ENCODE measurements at regions not wholly inside any gene's neighbourhood (a gene's known extent, or its start where the extent isn't known, plus 50 kb on each side); places are given as distances from the start of the nearest gene placed in this dataset.

DNA sequence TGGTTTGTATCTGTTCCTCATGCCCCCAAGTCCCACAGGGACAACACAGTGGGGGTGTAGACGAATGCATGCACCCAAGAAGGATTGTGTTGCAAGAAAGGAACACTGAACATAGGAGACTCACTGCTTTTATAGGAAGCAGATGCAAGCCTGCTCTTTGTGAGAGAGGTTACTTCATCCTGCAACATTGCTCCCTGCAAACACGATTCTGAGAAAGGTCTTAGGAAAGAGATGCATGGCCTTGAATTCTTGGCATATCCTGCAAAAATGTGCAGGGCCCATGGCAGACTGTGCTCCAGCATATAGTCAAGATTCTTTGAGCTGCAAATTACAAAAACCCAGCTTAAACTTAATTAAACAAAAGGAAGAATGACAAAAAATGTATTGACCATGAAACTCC is 312.2 kb upstream of the MGAT5 start:
- no peak for DNase-seq

DNA sequence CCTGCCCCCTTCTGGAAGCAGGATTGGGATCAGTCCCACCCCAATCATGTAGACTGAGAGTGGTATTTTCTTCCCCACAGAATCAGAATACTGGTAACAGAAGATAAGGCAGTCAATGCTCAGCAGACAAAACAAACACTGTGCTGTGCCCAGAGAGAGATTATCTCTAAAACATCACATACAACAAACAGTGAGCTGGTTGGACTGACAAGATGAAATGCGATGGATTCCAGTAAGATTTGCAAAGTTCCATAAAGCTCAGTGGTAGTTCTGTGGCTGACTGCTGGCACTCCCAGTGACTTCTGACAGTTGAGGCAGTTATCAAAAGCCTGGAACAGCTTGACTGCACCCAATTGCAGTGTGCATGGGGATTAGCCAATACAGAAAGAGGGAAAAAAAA is 311.5 kb upstream of the MGAT5 start:
- H3K4me1 Mint-ChIP-seq (ENCODE audit: low read depth, unreplicated experiment) = peaks cover 6% of the 10 kb centered on the region
- TF ChIP-seq, protein P1, sequence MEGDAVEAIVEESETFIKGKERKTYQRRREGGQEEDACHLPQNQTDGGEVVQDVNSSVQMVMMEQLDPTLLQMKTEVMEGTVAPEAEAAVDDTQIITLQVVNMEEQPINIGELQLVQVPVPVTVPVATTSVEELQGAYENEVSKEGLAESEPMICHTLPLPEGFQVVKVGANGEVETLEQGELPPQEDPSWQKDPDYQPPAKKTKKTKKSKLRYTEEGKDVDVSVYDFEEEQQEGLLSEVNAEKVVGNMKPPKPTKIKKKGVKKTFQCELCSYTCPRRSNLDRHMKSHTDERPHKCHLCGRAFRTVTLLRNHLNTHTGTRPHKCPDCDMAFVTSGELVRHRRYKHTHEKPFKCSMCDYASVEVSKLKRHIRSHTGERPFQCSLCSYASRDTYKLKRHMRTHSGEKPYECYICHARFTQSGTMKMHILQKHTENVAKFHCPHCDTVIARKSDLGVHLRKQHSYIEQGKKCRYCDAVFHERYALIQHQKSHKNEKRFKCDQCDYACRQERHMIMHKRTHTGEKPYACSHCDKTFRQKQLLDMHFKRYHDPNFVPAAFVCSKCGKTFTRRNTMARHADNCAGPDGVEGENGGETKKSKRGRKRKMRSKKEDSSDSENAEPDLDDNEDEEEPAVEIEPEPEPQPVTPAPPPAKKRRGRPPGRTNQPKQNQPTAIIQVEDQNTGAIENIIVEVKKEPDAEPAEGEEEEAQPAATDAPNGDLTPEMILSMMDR (IDR thresholded peaks at IDR 0.05; ENCODE audit: partially characterized antibody, unreplicated experiment) = no peak
- no peak overlapping the region for H3K4me3 Mint-ChIP-seq (ENCODE audit: unreplicated experiment)
- H3K27me3 Mint-ChIP-seq (ENCODE audit: unreplicated experiment) = peaks cover 2% of the 10 kb centered on the region
- no peaks in the 10 kb centered on the region for H3K36me3 Mint-ChIP-seq (ENCODE audit: unreplicated experiment)
- H3K9me3 Mint-ChIP-seq (ENCODE audit: unreplicated experiment) = no peaks in the 10 kb centered on the region
- H3K27ac Mint-ChIP-seq (ENCODE audit: unreplicated experiment) = no peak overlapping the region
- DNase-seq = no peak

More for the DNA sequence above, 312.2 kb upstream of the MGAT5 start:
- Mint-ChIP-seq H3K9me3 (ENCODE audit: unreplicated experiment) (no peaks in the 10 kb centered on the region), H3K4me1 (ENCODE audit: low read depth, unreplicated experiment) (peaks cover 6% of the 10 kb centered on the region), H3K27ac (ENCODE audit: unreplicated experiment) (no peak overlapping the region), H3K36me3 (ENCODE audit: unreplicated experiment) (no peaks in the 10 kb centered on the region), H3K27me3 (ENCODE audit: unreplicated experiment) (peaks cover 2% of the 10 kb centered on the region), H3K4me3 (ENCODE audit: unreplicated experiment) (no peak overlapping the region)
- TF ChIP-seq, protein P1 (IDR thresholded peaks at IDR 0.05; ENCODE audit: partially characterized antibody, unreplicated experiment) = no peak

DNA sequence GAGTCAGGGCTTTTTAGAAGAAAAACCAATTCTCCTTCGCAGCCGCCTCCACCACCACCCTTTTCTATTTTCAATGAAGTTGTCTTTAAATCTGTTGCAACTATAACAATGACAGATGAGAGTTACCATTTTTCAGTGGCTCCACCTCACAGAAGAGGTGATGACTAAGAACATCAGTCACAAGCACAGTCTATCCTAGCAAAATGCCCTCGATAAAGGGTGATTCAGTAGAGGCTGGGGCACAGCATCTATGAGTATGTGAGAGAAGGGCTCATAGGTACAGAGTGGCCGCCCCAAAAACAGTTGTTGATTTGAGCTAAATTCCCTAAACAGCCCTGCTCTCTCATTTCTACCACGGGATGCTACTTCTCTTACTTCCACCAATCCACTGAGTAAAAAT is 310.8 kb upstream of the MGAT5 start:
- H3K27me3 Mint-ChIP-seq (ENCODE audit: unreplicated experiment) = peaks cover 2% of the 10 kb centered on the region
- no peak overlapping the region for H3K4me3 Mint-ChIP-seq (ENCODE audit: unreplicated experiment)
- no peak overlapping the region for H3K27ac Mint-ChIP-seq (ENCODE audit: unreplicated experiment)
- no peak for DNase-seq
- TF ChIP-seq, protein P1 (IDR thresholded peaks at IDR 0.05; ENCODE audit: partially characterized antibody, unreplicated experiment) = no peak
- peaks cover 6% of the 10 kb centered on the region for H3K4me1 Mint-ChIP-seq (ENCODE audit: low read depth, unreplicated experiment)
- H3K9me3 Mint-ChIP-seq (ENCODE audit: unreplicated experiment) = no peaks in the 10 kb centered on the region
- H3K36me3 Mint-ChIP-seq (ENCODE audit: unreplicated experiment) = no peaks in the 10 kb centered on the region

DNA sequence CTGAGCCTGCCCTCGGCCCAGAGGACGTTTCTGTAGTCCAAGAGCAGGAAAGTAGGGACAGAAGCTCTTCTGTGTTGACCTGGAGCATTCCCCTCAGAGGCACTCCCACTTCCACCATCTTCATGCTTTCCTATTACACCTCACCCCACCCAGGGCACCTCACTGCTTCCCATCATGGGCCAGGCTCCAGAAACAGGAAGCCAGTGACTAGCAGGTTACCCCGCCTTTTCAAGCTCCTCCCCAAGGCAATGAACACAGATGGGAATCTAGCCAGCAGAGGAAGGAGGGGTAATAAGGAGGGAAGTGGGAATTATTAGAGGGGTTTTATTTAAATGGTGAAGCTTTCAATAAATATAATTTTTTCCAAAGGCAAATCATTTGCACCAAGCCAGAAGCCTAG is 308.8 kb upstream of the MGAT5 start:
- Mint-ChIP-seq H3K36me3 (ENCODE audit: unreplicated experiment) (no peaks in the 10 kb centered on the region), H3K27me3 (ENCODE audit: unreplicated experiment) (no peaks in the 10 kb centered on the region), H3K4me3 (ENCODE audit: unreplicated experiment) (no peak overlapping the region), H3K9me3 (ENCODE audit: unreplicated experiment) (no peaks in the 10 kb centered on the region), H3K27ac (ENCODE audit: unreplicated experiment) (no peak overlapping the region), H3K4me1 (ENCODE audit: low read depth, unreplicated experiment) (peaks cover 4% of the 10 kb centered on the region)
- DNase-seq = no peak
- TF ChIP-seq, protein P1 (IDR thresholded peaks at IDR 0.05; ENCODE audit: partially characterized antibody, unreplicated experiment) = no peak

DNA sequence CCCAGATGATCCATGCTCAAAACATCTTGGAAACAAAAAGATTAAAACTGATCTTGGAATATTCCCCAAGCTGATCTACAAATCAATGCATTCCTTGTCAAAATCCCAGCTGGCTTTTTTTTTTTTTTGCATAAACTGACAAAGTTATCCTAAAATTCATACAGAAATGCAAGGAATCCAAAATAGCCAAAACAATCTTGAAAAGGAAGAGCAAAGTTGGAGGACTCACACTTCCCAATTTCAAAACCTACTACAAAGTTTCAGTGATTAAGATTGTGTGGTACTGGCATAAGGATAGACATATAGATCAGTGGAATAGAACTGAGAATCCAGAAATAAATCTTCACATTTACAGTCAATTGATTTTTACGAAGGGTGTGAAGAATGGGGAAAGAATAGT is 306.8 kb upstream of the MGAT5 start:
- TF ChIP-seq, protein P1 (IDR thresholded peaks at IDR 0.05; ENCODE audit: partially characterized antibody, unreplicated experiment) = no peak

More for the DNA sequence above, 306.8 kb upstream of the MGAT5 start:
- Mint-ChIP-seq H3K36me3 (ENCODE audit: unreplicated experiment) (no peaks in the 10 kb centered on the region), H3K9me3 (ENCODE audit: unreplicated experiment) (no peaks in the 10 kb centered on the region), H3K27ac (ENCODE audit: unreplicated experiment) (no peak overlapping the region), H3K4me1 (ENCODE audit: low read depth, unreplicated experiment) (peaks cover under 1% of the 10 kb centered on the region), H3K27me3 (ENCODE audit: unreplicated experiment) (no peaks in the 10 kb centered on the region), H3K4me3 (ENCODE audit: unreplicated experiment) (no peak overlapping the region)
- no peak for DNase-seq

All from glutamatergic neuron (in vitro differentiated cells).